Left lung (tissue), 4 donors: ENCODE measurements at regions not wholly inside any gene's neighbourhood (a gene's known extent, or its start where the extent isn't known, plus 50 kb on each side); places are given as distances from the start of the nearest gene placed in this dataset.

Experiments
- ATAC-seq: fragments of 200-7000 bp; cut with Tn5 transposase; one replicate; pipeline ENCODE4 v1.9.1; 2020; ENCODE audit warnings: moderate library complexity
- DNase-seq, 4 donors: peaks; one replicate each; pipeline ENCODE4 v3.0.0-alpha.2; 2013 to 2020
- H3K27ac ChIP-seq, 2 donors: fragments of 200-600 bp; sonication (generic) in 1 of 2; one replicate each; pipeline versions ENCODE4 v1.5.0 to v1.8.0; 2020 to 2021
- H3K27me3 ChIP-seq, 2 donors: fragments of 200-600 bp; sonication (generic) in 1 of 2; one replicate each; pipeline versions ENCODE4 v1.5.0 to v1.8.0; 2020 to 2021
- H3K36me3 ChIP-seq, 2 donors: fragments of 200-600 bp; sonication (generic) in 1 of 2; one replicate each; pipeline versions ENCODE4 v1.5.0 to v1.8.0; 2020 to 2021
- H3K4me1 ChIP-seq, 2 donors: fragments of 200-600 bp; one replicate each; pipeline ENCODE4 v1.8.0; 2021
- H3K4me3 ChIP-seq, 2 donors: fragments of 200-600 bp; sonication (generic) in 1 of 2; one replicate each; pipeline versions ENCODE4 v1.5.0 to v1.8.0; 2020 to 2021; ENCODE audit warnings: mild to moderate bottlenecking in 1 of 2
- H3K9me3 ChIP-seq, 2 donors: fragments of 200-600 bp; sonication (generic) in 1 of 2; one replicate each; pipeline versions ENCODE4 v1.5.0 to v1.8.0; 2020 to 2021
- intact Hi-C, 2 donors: fragments of 100-400 bp; cut with DNase I; formaldehyde crosslinking; loops; one replicate each; pipeline versions ENCODE4 v1.11.2 to v1.14.2; 2022
- TF ChIP-seq, protein P1 (sequence below), 2 donors: fragments of 200-600 bp; sonication (generic) in 1 of 2; IDR thresholded peaks; one replicate each; pipeline versions ENCODE4 v1.5.0 to v1.8.0; 2021; ENCODE audit warnings: antibody characterized with exemption in 2 of 2
- donor health status: DM: no; HTN: yes; CAD: no.
- donor health status: DM: no; HTN: no; CAD: no.

DNA sequence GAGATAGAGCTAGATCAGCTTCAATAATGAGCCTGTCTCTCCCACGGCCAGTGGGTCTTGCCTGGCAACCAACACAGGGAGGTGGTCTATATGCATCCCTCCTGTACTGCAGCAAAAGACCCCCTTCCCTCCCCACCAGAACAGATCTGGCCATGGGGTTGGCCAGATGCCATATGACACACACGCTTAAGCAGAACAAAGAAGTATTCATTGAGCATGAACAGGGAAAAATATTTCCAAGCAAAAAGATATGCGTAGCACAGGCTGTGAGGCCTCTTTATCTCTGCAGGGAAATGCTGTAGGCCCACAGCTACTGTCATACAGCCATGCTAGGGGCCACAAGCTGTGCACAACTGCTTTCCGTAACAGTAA, 73.4 kb upstream of the NRSN1 start:
- Histone ChIP-seq H3K4me3 (no peak overlapping the region), H3K27ac (no peak overlapping the region), H3K9me3 (no peaks in the 10 kb centered on the region), H3K27me3 (no peaks in the 10 kb centered on the region), H3K36me3 (no peaks in the 10 kb centered on the region), H3K4me1 (no peaks in the 10 kb centered on the region)
- DNase-seq (no peak), ATAC-seq (no peak)
- TF ChIP-seq, protein P1, sequence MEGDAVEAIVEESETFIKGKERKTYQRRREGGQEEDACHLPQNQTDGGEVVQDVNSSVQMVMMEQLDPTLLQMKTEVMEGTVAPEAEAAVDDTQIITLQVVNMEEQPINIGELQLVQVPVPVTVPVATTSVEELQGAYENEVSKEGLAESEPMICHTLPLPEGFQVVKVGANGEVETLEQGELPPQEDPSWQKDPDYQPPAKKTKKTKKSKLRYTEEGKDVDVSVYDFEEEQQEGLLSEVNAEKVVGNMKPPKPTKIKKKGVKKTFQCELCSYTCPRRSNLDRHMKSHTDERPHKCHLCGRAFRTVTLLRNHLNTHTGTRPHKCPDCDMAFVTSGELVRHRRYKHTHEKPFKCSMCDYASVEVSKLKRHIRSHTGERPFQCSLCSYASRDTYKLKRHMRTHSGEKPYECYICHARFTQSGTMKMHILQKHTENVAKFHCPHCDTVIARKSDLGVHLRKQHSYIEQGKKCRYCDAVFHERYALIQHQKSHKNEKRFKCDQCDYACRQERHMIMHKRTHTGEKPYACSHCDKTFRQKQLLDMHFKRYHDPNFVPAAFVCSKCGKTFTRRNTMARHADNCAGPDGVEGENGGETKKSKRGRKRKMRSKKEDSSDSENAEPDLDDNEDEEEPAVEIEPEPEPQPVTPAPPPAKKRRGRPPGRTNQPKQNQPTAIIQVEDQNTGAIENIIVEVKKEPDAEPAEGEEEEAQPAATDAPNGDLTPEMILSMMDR (IDR thresholded peaks at IDR 0.05): no peak
- intact Hi-C loops: no loop called here

DNA sequence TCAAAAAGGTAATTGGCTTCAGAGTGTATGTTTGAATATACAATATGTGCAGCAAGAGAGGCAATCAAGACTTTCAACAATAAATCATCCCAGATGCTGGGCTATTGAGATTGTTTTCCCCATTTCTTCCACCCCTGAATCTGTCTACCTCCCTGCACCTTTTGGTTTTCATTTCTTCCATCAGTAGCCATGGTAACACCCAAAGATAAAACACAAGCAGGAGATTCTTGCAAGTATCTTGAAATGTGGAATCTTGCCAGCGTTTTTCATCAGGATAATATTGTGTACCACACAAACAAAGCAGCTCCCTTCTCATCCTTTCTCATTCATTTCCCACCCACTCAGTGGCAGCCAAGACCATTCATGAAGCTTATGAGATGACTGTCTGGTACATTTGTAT, 73.0 kb upstream of the NRSN1 start:
- H3K36me3 ChIP-seq: no peaks in the 10 kb centered on the region
- no peaks in the 10 kb centered on the region for H3K9me3 ChIP-seq
- DNase-seq: no peak
- no peak overlapping the region for H3K4me3 ChIP-seq
- H3K27ac ChIP-seq: no peak overlapping the region
- no peaks in the 10 kb centered on the region for H3K4me1 ChIP-seq
- ATAC-seq: no peak
- H3K27me3 ChIP-seq: no peaks in the 10 kb centered on the region
- TF ChIP-seq, protein P1 (IDR thresholded peaks at IDR 0.05): no peak
- intact Hi-C loops: no loop called here

DNA sequence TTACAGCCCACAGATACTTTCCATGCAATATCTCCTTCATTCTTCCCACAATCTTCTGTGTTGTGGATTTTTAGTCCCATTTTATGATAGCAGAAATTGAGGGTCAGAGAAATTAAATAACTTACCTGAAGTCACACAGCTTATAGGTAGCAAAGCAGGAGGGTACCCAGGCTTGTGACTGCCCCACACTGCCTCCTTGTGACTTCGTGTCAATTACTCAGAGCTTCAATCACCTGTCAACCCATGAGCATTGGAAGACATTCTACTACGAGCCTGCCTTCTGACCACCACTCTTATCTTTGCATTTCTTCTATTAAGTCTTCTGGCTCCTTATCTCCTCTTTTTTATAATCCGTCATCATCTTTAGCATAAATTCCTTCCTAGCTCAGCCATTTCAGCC, 71.6 kb upstream of the NRSN1 start:
- Histone ChIP-seq H3K36me3 (no peaks in the 10 kb centered on the region), H3K27me3 (no peaks in the 10 kb centered on the region), H3K4me3 (no peak overlapping the region), H3K9me3 (no peaks in the 10 kb centered on the region), H3K27ac (no peak overlapping the region), H3K4me1 (no peaks in the 10 kb centered on the region)
- intact Hi-C loops: no loop called here
- ATAC-seq (no peak), DNase-seq (no peak)
- TF ChIP-seq, protein P1 (IDR thresholded peaks at IDR 0.05): no peak

DNA sequence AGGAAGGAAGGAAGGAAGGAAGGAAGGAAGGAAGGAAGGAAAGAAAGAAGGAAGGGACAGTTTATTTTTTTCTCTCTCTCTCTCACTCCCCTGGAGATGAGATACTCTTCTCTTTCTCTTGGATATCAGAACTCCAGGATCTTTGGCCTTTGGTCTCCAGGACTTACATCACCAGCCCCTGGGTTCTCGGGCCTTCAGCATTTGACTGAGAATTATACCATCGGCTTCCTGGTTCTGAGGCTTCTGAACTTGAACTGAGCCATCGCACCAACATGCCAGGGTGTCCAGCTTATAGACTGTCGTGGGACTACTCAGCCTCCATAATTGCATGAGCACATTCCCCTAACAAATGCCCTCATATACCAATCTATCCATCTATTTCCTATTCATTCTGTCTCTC, 69.4 kb upstream of the NRSN1 start:
- no peaks in the 10 kb centered on the region for H3K9me3 ChIP-seq
- H3K27me3 ChIP-seq: no peaks in the 10 kb centered on the region
- intact Hi-C loops: no loop called here
- no peak overlapping the region for H3K4me3 ChIP-seq
- TF ChIP-seq, protein P1 (IDR thresholded peaks at IDR 0.05): no peak
- H3K4me1 ChIP-seq: no peaks in the 10 kb centered on the region
- H3K27ac ChIP-seq: no peak overlapping the region
- ATAC-seq: no peak
- no peak for DNase-seq
- no peaks in the 10 kb centered on the region for H3K36me3 ChIP-seq

DNA sequence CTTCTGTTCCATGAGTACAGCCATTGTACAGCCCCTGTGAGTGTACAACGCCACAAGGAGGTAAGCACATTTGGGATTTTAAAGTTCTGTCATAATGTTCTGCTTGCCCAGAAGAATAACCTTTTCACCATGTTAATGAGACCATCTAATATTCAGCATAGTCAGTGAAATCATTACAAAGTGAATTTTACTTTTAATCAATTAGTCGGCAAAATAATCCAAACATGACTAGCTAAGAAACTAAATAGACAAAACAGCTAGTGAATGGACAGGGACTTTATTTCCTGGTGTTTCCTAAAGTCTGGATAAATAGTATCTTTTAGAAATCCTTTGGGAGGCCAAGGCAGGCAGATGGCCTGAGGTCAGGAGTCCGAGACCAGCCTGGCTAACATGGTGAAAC, 69.0 kb upstream of the NRSN1 start:
- ATAC-seq: no peak
- Histone ChIP-seq H3K27me3 (no peaks in the 10 kb centered on the region), H3K36me3 (no peaks in the 10 kb centered on the region), H3K27ac (no peak overlapping the region), H3K4me1 (no peaks in the 10 kb centered on the region), H3K4me3 (no peak overlapping the region), H3K9me3 (no peaks in the 10 kb centered on the region)
- no peak for DNase-seq
- intact Hi-C loops: no loop called here
- TF ChIP-seq, protein P1 (IDR thresholded peaks at IDR 0.05): no peak
